Activated B cell treated with CpG ODN at 0.5 μM for 24 hours (primary cell): ENCODE measurements at regions not wholly inside any gene's neighbourhood (a gene's known extent, or its start where the extent isn't known, plus 50 kb on each side); places are given as distances from the start of the nearest gene placed in this dataset.
"Not testable (repeated sequence)": the region's sequence is repeated elsewhere in the genome, so short reads cannot be mapped to it uniquely, and the experiment has no call there.

Source experiments
- ATAC-seq: fragments of 200-7000 bp; cut with Tn5 transposase; one replicate; pipeline ENCODE4 v1.10.0; 2021; ENCODE audit warnings: low read depth, mild to moderate bottlenecking, moderate library complexity
- CTCF ChIA-PET: fragments of 350-600 bp; sonication (Branson Sonifier 250); formaldehyde crosslinking; loops from one replicate; lab custom pipeline; 2021; ENCODE audit warnings: antibody characterized with exemption; lab: Charles Lee
- POLR2A ChIA-PET: fragments of 350-600 bp; sonication (Branson Sonifier 250); formaldehyde crosslinking; loops from one replicate; lab custom pipeline; 2021; ENCODE audit warnings: antibody characterized with exemption; lab: Charles Lee
- DNase-seq: peaks from one replicate; pipeline ENCODE4 v3.0.0; 2022
- H3K27ac Mint-ChIP-seq: one replicate; pipeline ENCODE4 v1.8.0; 2020; ENCODE audit warnings: mixed read lengths
- H3K27me3 Mint-ChIP-seq: one replicate; pipeline ENCODE4 v1.8.0; 2021; ENCODE audit warnings: mixed read lengths
- H3K36me3 Mint-ChIP-seq: one replicate; pipeline ENCODE4 v1.8.0; 2021; ENCODE audit warnings: low read depth, mixed read lengths
- H3K4me1 Mint-ChIP-seq: one replicate; pipeline ENCODE4 v1.8.0; 2021; ENCODE audit warnings: mixed read lengths
- H3K4me3 Mint-ChIP-seq: one replicate; pipeline ENCODE4 v1.8.0; 2020; ENCODE audit warnings: mild to moderate bottlenecking, mixed read lengths
- H3K9me3 Mint-ChIP-seq: one replicate; pipeline ENCODE4 v1.8.0; 2020; ENCODE audit warnings: mixed read lengths
- CTCF ChIP-seq: fragments of 200-600 bp; IDR thresholded peaks from one replicate; pipeline ENCODE4 v1.8.0; 2022; ENCODE audit warnings: antibody characterized with exemption, mild to moderate bottlenecking
- intact Hi-C: fragments of 100-400 bp; cut with micrococcal nuclease; formaldehyde crosslinking; loops from one replicate; pipeline ENCODE4 v1.15.1; 2024

DNA sequence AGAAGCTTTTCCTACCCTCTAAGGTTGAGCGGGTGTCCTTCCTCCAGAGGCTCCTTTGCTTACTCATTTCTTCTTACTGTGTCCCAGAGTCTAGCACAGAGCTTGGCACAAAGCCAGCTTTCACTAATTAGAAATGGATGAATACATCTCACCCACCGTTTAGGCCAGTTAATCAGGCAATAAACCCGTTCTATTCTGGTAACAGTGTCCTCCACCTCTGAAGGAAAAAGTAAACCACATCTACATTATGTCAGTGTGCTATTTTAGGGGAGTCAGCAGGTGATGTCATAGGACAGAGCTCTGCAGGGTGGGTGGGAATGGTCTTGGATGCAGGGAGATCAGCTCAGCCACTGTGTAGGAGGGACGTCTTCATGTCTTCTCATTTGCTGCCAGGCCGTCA is 109.2 kb downstream of the OSTF1 start:
- H3K4me1 Mint-ChIP-seq = no peaks in the 10 kb centered on the region
- ChIA-PET POLR2A (no interaction called here), CTCF (no interaction called here)
- DNase-seq (no peak), ATAC-seq (no peak)
- TF ChIP-seq CTCF = no peak
- H3K4me3 Mint-ChIP-seq = no peak overlapping the region
- no peaks in the 10 kb centered on the region for H3K36me3 Mint-ChIP-seq
- no peaks in the 10 kb centered on the region for H3K27me3 Mint-ChIP-seq
- intact Hi-C loops = no loop called here
- H3K27ac Mint-ChIP-seq = no peak overlapping the region
- H3K9me3 Mint-ChIP-seq = no peaks in the 10 kb centered on the region

DNA sequence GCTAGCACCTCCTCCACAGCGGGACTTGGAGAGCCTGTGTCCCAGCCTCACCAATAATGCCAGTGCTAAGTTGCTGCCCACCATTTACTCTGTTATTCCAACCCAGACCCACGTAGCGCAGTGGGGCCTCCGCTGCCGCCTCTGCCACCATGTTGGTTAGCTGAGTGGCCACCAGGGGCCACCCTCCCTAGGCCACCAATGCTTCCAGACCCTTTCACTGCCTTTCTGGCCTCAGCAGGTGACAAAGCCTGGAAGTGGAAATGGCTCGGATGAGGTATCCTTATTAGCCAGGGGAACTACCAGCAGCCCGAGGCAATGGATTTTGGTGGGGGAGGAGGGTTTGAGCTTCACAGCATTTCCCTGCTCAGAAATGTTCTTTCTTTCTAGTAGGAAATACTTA is 110.1 kb downstream of the OSTF1 start:
- H3K27ac Mint-ChIP-seq = no peak overlapping the region

GRCh38 chr9:75200892-75201470 is 112.7 kb downstream of the OSTF1 start:
- ATAC-seq = no peak
- H3K4me3 Mint-ChIP-seq = no peak overlapping the region
- no peaks in the 10 kb centered on the region for H3K36me3 Mint-ChIP-seq
- TF ChIP-seq CTCF = peak; percentile 46
- no peaks in the 10 kb centered on the region for H3K27me3 Mint-ChIP-seq
- POLR2A ChIA-PET = no interaction called here
- no peaks in the 10 kb centered on the region for H3K4me1 Mint-ChIP-seq
- intact Hi-C loops = loop anchor here (1.0 to 5.0 kb wide), 2 partner anchors 427 to 1951 kb away; no protein-coding TSS in a partner anchor
- CTCF ChIA-PET = interaction anchor here (0.9 to 1.5 kb wide), 4 partner anchors 12 to 1101 kb away, joined by 3 to 5 read pairs (median 4); no protein-coding TSS in a partner anchor
- no peaks in the 10 kb centered on the region for H3K9me3 Mint-ChIP-seq
- H3K27ac Mint-ChIP-seq = no peak overlapping the region
- no peak for DNase-seq

More for the DNA sequence above, 110.1 kb downstream of the OSTF1 start:
- ChIA-PET POLR2A (no interaction called here), CTCF (no interaction called here)
- no peak for TF ChIP-seq CTCF
- ATAC-seq (no peak), DNase-seq (no peak)
- Mint-ChIP-seq H3K27me3 (no peaks in the 10 kb centered on the region), H3K4me3 (no peak overlapping the region), H3K4me1 (no peaks in the 10 kb centered on the region), H3K9me3 (no peaks in the 10 kb centered on the region), H3K36me3 (no peaks in the 10 kb centered on the region)
- intact Hi-C loops = no loop called here

GRCh38 chr9:75201480-75202209 is 113.3 kb downstream of the OSTF1 start:
- intact Hi-C loops = loop anchor here (1.0 to 5.0 kb wide), 2 partner anchors 427 to 1951 kb away; no protein-coding TSS in a partner anchor
- TF ChIP-seq CTCF = no peak
- ATAC-seq (no peak), DNase-seq (no peak)
- Mint-ChIP-seq H3K4me1 (no peaks in the 10 kb centered on the region), H3K4me3 (no peak overlapping the region), H3K27me3 (no peaks in the 10 kb centered on the region), H3K27ac (no peak overlapping the region), H3K9me3 (no peaks in the 10 kb centered on the region), H3K36me3 (no peaks in the 10 kb centered on the region)
- POLR2A ChIA-PET = no interaction called here
- CTCF ChIA-PET = interaction anchor here (0.9 to 1.5 kb wide), 4 partner anchors 13 to 1101 kb away, joined by 3 to 5 read pairs (median 4); no protein-coding TSS in a partner anchor

DNA sequence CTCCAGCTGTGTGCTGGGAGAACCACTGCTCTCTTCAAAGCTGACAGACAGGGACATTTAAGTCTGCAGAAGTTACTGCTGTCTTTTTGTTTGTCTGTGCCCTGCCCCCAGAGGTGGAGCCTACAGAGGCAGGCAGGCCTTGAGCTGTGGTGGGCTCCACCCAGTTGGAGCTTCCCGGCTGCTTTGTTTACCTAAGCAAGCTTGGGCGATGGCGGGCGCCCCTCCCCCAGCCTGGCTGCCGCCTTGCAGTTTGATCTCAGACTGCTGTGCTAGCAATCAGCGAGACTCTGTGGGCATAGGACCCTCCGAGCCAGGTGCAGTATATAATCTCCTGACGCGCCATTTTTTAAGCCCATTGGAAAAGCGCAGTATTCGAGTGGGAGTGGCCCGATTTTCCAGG is 119.7 kb downstream of the OSTF1 start:
- H3K27me3 Mint-ChIP-seq, POLR2A ChIA-PET, H3K4me3 Mint-ChIP-seq, CTCF ChIA-PET, DNase-seq, intact Hi-C loops, H3K27ac Mint-ChIP-seq, H3K4me1 Mint-ChIP-seq, ATAC-seq, H3K9me3 Mint-ChIP-seq: not testable (repeated sequence)
- peaks cover 13% of the 10 kb centered on the region for H3K36me3 Mint-ChIP-seq
